Ascending aorta (tissue), 2 donors: ENCODE measurements at regions not wholly inside any gene's neighbourhood (a gene's known extent, or its start where the extent isn't known, plus 50 kb on each side); places are given as distances from the start of the nearest gene placed in this dataset.
"Not testable (repeated sequence)": the region's sequence is repeated elsewhere in the genome, so short reads cannot be mapped to it uniquely, and the experiment has no call there.

Source experiments
- DNase-seq, 2 donors: peaks; one replicate each; pipeline ENCODE4 v3.0.0-alpha.2; 2019; ENCODE audit warnings: low spot score in 2 of 2
- H3K27ac ChIP-seq, 2 donors: fragments of 200-600 bp; sonication (generic); one replicate each; pipeline ENCODE4 v1.5.1; 2016 to 2017; ENCODE audit warnings: mild to moderate bottlenecking in 1 of 2
- H3K27me3 ChIP-seq: fragments of 200-600 bp; sonication (generic); one replicate; pipeline ENCODE4 v1.5.1; 2017
- H3K36me3 ChIP-seq, 2 donors: fragments of 200-600 bp; sonication (generic); one replicate each; pipeline ENCODE4 v1.5.1; 2016
- H3K4me1 ChIP-seq, 2 donors: fragments of 200-600 bp; sonication (generic); one replicate each; pipeline ENCODE4 v1.5.1; 2016 to 2017; ENCODE audit warnings: mild to moderate bottlenecking in 1 of 2
- H3K4me3 ChIP-seq, 2 donors: fragments of 200-600 bp; sonication (generic); one replicate each; pipeline ENCODE4 v1.5.1; 2016 to 2017; ENCODE audit warnings: mild to moderate bottlenecking in 1 of 2
- H3K9me3 ChIP-seq, 2 donors: fragments of 200-600 bp; sonication (generic); one replicate each; pipeline ENCODE4 v1.5.1; 2016
- intact Hi-C: fragments of 100-400 bp; cut with DNase I; formaldehyde crosslinking; loops from one replicate; pipeline ENCODE4 v1.15.1; 2023
- TF ChIP-seq, protein P1 (sequence below), 3 experiments: fragments of 200-600 bp in 2 of 3; fragments of 450-650 bp in 1 of 3; sonication (generic) in 2 of 3; IDR thresholded peaks; one replicate each; pipeline ENCODE4 v1.5.1; 2016 to 2019; ENCODE audit warnings: antibody characterized with exemption in 3 of 3, mild to moderate bottlenecking in 1 of 3, moderate library complexity in 1 of 3

DNA sequence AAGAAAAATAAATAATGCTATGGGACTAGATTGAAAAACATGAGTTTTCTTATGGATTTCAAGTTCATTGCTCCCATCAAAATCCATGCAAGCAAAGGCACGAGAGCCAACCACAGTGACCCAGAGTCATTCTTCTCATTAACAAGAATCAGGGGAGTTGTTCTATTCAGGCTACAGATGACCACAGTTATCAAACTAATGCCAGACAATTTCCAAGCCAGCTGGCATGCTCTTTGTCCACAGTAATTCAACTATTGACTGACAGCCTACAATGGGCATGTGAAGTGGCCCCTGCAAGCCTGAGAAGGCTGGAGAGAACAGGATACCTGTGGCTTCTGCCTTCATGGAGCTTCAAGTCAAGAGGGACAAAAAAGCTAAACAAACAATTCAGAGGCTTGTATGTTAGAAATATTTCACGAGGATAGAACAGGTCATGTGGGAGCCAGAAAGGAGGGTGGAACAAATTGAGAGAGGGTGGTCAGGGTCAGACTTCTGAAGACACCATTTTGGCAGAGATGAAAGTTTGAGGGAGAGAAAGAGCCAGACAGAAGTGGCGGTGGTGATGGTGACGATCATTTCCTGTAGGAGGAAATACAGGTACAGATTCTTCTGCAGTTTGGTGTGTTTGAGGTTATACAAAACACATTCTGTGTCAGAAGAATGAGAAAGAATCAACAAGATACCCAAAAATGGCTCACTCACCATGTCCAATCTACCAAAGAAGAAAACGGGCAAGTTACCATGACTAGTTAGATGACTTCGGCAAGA lies 732.4 kb downstream of the RNF144A start:
- Histone ChIP-seq H3K36me3 (no peaks in the 10 kb centered on the region), H3K9me3 (peaks cover 0 to 10% of the 10 kb centered on the region in 2 donors), H3K4me3 (no peak overlapping the region), H3K4me1 (no peaks in the 10 kb centered on the region), H3K27me3 (no peaks in the 10 kb centered on the region), H3K27ac (no peak overlapping the region)
- TF ChIP-seq, protein P1, sequence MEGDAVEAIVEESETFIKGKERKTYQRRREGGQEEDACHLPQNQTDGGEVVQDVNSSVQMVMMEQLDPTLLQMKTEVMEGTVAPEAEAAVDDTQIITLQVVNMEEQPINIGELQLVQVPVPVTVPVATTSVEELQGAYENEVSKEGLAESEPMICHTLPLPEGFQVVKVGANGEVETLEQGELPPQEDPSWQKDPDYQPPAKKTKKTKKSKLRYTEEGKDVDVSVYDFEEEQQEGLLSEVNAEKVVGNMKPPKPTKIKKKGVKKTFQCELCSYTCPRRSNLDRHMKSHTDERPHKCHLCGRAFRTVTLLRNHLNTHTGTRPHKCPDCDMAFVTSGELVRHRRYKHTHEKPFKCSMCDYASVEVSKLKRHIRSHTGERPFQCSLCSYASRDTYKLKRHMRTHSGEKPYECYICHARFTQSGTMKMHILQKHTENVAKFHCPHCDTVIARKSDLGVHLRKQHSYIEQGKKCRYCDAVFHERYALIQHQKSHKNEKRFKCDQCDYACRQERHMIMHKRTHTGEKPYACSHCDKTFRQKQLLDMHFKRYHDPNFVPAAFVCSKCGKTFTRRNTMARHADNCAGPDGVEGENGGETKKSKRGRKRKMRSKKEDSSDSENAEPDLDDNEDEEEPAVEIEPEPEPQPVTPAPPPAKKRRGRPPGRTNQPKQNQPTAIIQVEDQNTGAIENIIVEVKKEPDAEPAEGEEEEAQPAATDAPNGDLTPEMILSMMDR (IDR thresholded peaks at IDR 0.05), result no peak
- intact Hi-C loops, result no loop called here
- no peak for DNase-seq

DNA sequence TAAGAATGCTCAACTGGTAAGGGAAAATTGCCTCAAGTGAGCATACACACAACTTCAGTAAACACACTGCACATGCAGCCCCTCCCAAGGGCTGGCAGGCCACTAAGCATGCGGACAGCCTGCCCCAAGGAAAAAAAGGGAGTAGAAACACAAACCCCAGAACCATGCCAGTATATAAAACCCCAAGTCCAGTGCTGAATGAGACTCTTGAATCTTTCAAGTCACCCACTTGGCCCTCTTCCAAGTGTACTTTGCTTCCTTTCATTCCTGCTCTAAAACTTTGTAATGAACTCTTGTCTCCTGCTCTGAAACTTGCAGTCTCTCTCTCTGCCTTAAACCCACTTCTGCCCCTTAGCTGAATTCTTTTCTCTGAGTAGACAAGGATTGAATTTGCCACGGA lies 736.4 kb downstream of the RNF144A start:
- no peaks in the 10 kb centered on the region for H3K4me1 ChIP-seq
- TF ChIP-seq, protein P1 (IDR thresholded peaks at IDR 0.05), result no peak
- H3K27me3 ChIP-seq, result no peaks in the 10 kb centered on the region
- no peak overlapping the region for H3K4me3 ChIP-seq
- H3K9me3 ChIP-seq, result peaks cover 0 to 10% of the 10 kb centered on the region in 2 donors
- no peak overlapping the region for H3K27ac ChIP-seq
- no peaks in the 10 kb centered on the region for H3K36me3 ChIP-seq
- intact Hi-C loops, result no loop called here
- no peak for DNase-seq

DNA sequence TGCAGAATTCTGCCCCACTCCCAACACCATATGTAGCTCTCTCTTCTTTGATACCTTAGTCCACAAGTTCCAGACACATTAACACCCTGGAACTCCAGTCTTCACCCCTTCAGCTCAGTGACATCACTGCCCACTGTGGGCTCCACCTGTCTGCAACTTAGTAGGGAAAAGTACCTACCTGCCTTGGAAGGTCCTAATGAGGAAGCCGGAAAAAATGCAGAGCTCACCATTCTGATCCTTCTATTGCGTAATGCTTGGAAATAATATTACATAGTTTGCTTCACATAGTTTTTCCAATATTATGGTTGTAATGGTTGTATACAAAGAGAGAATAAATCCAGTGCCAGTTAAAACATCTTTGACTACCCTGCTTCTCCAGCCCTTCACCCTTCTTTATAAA lies 738.4 kb downstream of the RNF144A start:
- H3K4me1 ChIP-seq, result no peaks in the 10 kb centered on the region
- no peaks in the 10 kb centered on the region for H3K27me3 ChIP-seq
- DNase-seq, result no peak
- peaks cover 0 to 10% of the 10 kb centered on the region in 2 donors for H3K9me3 ChIP-seq
- no peak overlapping the region for H3K4me3 ChIP-seq
- H3K27ac ChIP-seq, result no peak overlapping the region
- intact Hi-C loops, result no loop called here
- TF ChIP-seq, protein P1 (IDR thresholded peaks at IDR 0.05), result no peak
- H3K36me3 ChIP-seq, result no peaks in the 10 kb centered on the region

DNA sequence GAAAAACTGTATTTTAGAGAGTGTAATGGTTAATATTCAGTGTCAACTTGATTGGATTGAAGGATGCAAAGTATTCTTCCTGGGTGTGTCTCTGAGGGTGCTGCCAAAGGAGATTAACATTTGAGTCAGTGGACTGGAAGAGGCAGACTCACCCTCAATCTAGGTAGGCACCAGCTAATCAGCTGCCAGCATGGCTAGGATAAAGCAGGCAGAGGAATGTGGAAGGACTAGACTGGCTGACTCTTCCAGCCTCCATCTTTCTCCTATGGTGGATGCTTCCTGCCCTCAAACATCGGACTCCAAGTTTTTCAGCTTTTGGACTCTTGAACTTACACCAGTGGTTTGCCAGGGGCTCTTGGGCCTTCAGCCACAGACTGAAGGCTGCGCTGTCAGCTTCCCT lies 740.3 kb downstream of the RNF144A start:
- H3K9me3 ChIP-seq, H3K36me3 ChIP-seq, H3K27ac ChIP-seq, intact Hi-C loops, DNase-seq, H3K4me3 ChIP-seq, H3K4me1 ChIP-seq, H3K27me3 ChIP-seq: not testable (repeated sequence)

DNA sequence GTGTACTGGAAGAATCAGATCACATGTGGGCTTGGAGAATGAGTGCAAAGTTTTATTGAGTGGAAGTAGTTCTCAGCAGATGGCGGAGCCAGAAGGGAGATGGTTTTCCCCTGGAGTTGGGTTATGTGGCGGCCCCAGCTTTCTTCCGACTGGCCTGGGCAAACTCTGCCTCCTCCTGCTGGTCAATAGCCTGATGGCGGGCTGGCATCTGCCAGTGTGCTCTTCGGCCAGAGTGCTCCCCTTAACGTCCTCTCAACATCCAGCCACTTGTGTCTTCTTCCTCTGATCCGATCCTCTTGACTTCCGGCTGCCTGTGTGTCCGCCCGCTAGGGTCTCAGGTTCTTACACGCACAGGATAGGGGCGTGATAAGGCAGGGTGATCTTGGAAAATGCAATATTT lies 741.3 kb downstream of the RNF144A start:
- H3K36me3 ChIP-seq, result no peaks in the 10 kb centered on the region
- intact Hi-C loops, result no loop called here
- no peak for DNase-seq

GRCh38 chr2:7660816-7661215 lies 743.6 kb downstream of the RNF144A start:
- no peak for DNase-seq
- no peaks in the 10 kb centered on the region for H3K9me3 ChIP-seq
- no peak overlapping the region for H3K4me3 ChIP-seq
- no peaks in the 10 kb centered on the region for H3K27me3 ChIP-seq
- H3K27ac ChIP-seq, result no peak overlapping the region
- no peaks in the 10 kb centered on the region for H3K4me1 ChIP-seq
- TF ChIP-seq, protein P1 (IDR thresholded peaks at IDR 0.05), result no peak
- no peaks in the 10 kb centered on the region for H3K36me3 ChIP-seq
- intact Hi-C loops, result no loop called here

More for the DNA sequence above, 741.3 kb downstream of the RNF144A start:
- Histone ChIP-seq H3K4me3 (no peak overlapping the region), H3K9me3 (peaks cover 0 to 3% of the 10 kb centered on the region in 2 donors), H3K4me1 (no peaks in the 10 kb centered on the region), H3K27ac (no peak overlapping the region), H3K27me3 (no peaks in the 10 kb centered on the region)
- TF ChIP-seq, protein P1 (IDR thresholded peaks at IDR 0.05), result no peak
